ENCODE measurements at regions not wholly inside any gene's neighbourhood (a gene's known extent, or its start where the extent isn't known, plus 50 kb on each side); places are given as distances from the start of the nearest gene placed in this dataset.

DNA sequence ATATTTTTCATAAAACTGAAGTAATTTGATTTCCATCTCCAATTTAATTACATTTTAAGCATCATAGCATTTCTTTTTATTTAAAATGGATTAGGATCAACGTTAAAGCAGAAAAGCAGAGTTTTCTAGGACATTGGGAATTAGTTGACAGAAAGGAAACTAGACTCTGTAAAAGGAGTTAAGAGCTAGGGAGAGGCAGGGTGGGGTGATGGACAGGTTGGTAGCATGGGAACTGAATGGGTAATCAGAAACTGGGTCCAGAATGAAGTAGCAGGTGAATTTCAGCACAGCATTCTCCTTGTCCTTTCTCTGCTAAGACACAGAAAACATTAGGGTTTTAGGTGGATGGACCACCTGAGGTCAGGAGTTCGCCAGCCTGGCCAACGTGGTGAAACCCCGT is 97.6 kb downstream of the ANAPC4 start:
- no peaks in the 10 kb centered on the region for H3K36me3 ChIP-seq (ENCODE audit: control insufficient read depth, insufficient read depth, low read length)
- H3K4me3 ChIP-seq (ENCODE audit: extremely low read depth, insufficient read depth, low read length, poor library complexity, severe bottlenecking): no peak overlapping the region
- H3K4me1 ChIP-seq (ENCODE audit: control insufficient read depth, insufficient read depth, low read length, poor library complexity, severe bottlenecking): no peaks in the 10 kb centered on the region
- no peak overlapping the region for H3K27ac ChIP-seq (ENCODE audit: low read depth, low read length, severe bottlenecking)
- H3K9me3 ChIP-seq (ENCODE audit: control insufficient read depth, low read length): peaks cover 9% of the 10 kb centered on the region
- WGBS, 2 experiments (ENCODE audit: insufficient coverage in 2 of 2): 50 to 80% methylated on average over 1 of the region's 4 CpGs

DNA sequence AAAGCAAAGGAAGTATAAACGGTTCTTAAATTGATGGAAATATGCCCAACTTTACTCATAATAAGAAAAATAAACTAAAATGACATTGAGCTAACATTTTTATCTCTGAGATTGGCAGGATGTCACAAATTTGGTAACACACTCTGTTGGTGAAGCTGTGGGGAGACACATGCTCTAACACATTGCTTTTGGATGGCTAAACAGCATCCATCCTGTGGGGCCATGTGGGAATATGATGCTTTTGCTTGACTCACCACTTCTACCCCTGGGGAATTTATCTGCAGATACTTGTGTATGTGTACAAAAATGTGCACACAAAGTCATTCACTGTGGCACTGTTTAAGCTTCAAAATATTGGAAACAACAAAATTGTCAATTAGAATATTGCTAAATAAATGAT is 100.2 kb downstream of the ANAPC4 start:
- Histone ChIP-seq H3K4me1 (ENCODE audit: control insufficient read depth, insufficient read depth, low read length, poor library complexity, severe bottlenecking) (no peaks in the 10 kb centered on the region), H3K9me3 (ENCODE audit: control insufficient read depth, low read length) (no peaks in the 10 kb centered on the region), H3K27ac (ENCODE audit: low read depth, low read length, severe bottlenecking) (no peak overlapping the region), H3K4me3 (ENCODE audit: extremely low read depth, insufficient read depth, low read length, poor library complexity, severe bottlenecking) (no peak overlapping the region), H3K36me3 (ENCODE audit: control insufficient read depth, insufficient read depth, low read length) (no peaks in the 10 kb centered on the region)
- WGBS, 2 experiments (ENCODE audit: insufficient coverage in 2 of 2): no CpG with 5 or more reads among the region's 1 CpG

DNA sequence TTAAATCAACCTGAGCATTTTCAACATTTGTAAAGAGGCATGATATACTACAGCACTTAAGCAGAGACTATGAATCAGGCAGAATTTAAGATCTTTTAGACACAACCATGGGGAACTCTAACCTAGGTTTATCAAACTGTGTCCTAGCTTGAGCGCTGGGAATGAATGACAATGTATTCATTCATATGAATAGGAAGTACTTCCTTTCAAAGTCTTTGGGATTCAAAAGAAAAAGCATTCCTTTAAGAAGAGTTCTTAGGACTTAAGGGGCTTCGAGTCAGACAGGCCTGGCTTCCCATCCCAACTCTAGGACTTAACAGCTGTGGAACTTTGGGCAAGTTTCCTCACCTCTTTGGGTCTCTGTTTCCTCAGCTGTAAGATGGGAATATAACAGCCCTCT is 104.6 kb downstream of the ANAPC4 start:
- no peak overlapping the region for H3K27ac ChIP-seq (ENCODE audit: low read depth, low read length, severe bottlenecking)
- no peaks in the 10 kb centered on the region for H3K36me3 ChIP-seq (ENCODE audit: control insufficient read depth, insufficient read depth, low read length)
- no CpG with 5 or more reads among the region's 2 CpGs for WGBS, 2 experiments (ENCODE audit: insufficient coverage in 2 of 2)
- no peaks in the 10 kb centered on the region for H3K9me3 ChIP-seq (ENCODE audit: control insufficient read depth, low read length)
- no peaks in the 10 kb centered on the region for H3K4me1 ChIP-seq (ENCODE audit: control insufficient read depth, insufficient read depth, low read length, poor library complexity, severe bottlenecking)
- H3K4me3 ChIP-seq (ENCODE audit: extremely low read depth, insufficient read depth, low read length, poor library complexity, severe bottlenecking): no peak overlapping the region

DNA sequence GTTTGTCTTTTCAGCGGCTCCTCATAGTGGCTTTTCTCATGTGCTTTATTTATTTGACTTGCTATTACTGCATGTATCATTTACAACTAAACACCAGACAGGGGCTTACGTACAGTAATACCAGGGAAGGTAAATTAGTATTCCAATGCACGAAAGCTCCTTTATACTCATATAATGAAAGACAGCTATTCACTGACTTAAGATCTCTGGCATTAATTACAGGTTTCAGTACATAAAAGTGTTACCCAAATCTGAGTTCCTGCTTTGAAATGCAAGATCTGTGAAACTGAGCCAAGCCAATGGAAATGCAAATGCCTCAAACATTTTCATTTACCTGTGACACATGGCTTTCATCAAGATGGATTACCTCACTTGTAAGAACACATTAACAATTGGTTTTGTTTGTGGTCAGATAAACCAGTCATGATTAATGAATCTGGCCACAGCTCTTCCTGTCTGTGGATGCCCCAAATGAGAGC is 107.2 kb downstream of the ANAPC4 start:
- no peak overlapping the region for H3K4me3 ChIP-seq (ENCODE audit: extremely low read depth, insufficient read depth, low read length, poor library complexity, severe bottlenecking)
- no peaks in the 10 kb centered on the region for H3K36me3 ChIP-seq (ENCODE audit: control insufficient read depth, insufficient read depth, low read length)
- no peaks in the 10 kb centered on the region for H3K4me1 ChIP-seq (ENCODE audit: control insufficient read depth, insufficient read depth, low read length, poor library complexity, severe bottlenecking)
- H3K27ac ChIP-seq (ENCODE audit: low read depth, low read length, severe bottlenecking): no peak overlapping the region
- 72 to 83% methylated on average over 1 to 2 of the region's 3 CpGs for WGBS, 2 experiments (ENCODE audit: insufficient coverage in 2 of 2)
- peaks cover 15% of the 10 kb centered on the region for H3K9me3 ChIP-seq (ENCODE audit: control insufficient read depth, low read length)

DNA sequence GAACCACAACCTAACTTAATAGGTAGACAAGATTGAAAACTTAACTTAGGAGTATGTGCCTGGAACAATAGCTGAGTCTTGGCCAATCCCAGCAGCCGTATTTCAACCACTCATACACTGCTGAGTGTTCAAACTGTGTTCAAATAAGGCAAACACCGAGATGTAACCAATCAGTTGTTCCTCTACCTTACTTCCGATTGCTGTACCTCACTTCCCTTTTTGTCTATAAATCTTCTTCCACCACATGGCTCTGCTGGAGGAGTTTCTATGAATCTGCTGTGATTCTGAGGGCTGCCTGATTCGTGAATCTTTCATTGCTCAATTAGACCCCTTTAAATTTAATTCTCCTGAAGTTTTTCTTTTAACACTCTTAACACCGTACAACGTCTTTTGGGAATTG is 108.0 kb downstream of the ANAPC4 start:
- H3K27ac ChIP-seq (ENCODE audit: low read depth, low read length, severe bottlenecking): no peak overlapping the region
- WGBS, 2 experiments (ENCODE audit: insufficient coverage in 2 of 2): 58 to 70% methylated on average over 2 of the region's 6 CpGs
- H3K9me3 ChIP-seq (ENCODE audit: control insufficient read depth, low read length): peaks cover 15% of the 10 kb centered on the region
- no peak overlapping the region for H3K4me3 ChIP-seq (ENCODE audit: extremely low read depth, insufficient read depth, low read length, poor library complexity, severe bottlenecking)
- no peaks in the 10 kb centered on the region for H3K36me3 ChIP-seq (ENCODE audit: control insufficient read depth, insufficient read depth, low read length)
- no peaks in the 10 kb centered on the region for H3K4me1 ChIP-seq (ENCODE audit: control insufficient read depth, insufficient read depth, low read length, poor library complexity, severe bottlenecking)

DNA sequence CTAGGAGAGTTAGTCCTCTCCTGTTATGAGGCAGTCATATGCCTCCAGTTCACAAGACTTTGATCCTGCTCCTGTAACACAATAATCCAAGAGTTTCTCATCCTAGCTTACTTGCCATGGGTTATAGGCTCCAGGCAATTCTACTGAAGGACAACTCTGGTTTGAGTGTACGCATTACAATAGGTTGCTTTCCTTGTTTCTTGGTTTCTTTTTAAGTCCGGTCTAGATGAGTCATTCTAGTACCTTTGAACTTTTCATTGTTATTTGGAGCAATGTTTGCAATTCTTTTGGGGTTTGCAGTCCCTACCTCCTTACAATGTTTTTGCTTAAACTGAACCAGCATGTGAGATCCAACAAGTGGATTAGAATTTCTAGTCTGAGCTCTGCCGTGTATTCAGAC is 109.1 kb downstream of the ANAPC4 start:
- no peak overlapping the region for H3K4me3 ChIP-seq (ENCODE audit: extremely low read depth, insufficient read depth, low read length, poor library complexity, severe bottlenecking)
- H3K9me3 ChIP-seq (ENCODE audit: control insufficient read depth, low read length): peaks cover 15% of the 10 kb centered on the region
- H3K36me3 ChIP-seq (ENCODE audit: control insufficient read depth, insufficient read depth, low read length): no peaks in the 10 kb centered on the region
- H3K4me1 ChIP-seq (ENCODE audit: control insufficient read depth, insufficient read depth, low read length, poor library complexity, severe bottlenecking): no peaks in the 10 kb centered on the region
- H3K27ac ChIP-seq (ENCODE audit: low read depth, low read length, severe bottlenecking): no peak overlapping the region
- WGBS, 2 experiments (ENCODE audit: insufficient coverage in 2 of 2): 100% methylated on average over 1 of the region's 3 CpGs; no CpG with 5 or more reads in 1 of the 2 experiments

DNA sequence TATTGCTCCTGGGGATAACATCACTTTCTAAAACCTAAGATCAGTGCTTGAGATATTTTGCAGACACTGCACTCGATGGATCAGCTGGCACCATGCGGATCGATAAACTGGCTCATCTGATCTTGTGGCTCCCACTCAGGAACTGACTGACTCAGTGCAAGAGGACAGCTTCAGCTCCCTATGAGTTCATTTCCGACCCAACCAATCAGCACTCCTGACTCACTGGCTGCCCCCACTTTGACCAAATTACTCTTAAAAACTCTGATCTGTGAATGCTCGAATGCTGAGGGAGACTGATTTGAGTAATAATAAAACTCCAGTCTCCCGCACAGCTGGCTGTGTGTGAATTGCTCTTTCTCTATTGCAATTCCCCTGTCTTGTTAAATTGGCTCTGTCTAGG is 110.1 kb downstream of the ANAPC4 start:
- no peaks in the 10 kb centered on the region for H3K36me3 ChIP-seq (ENCODE audit: control insufficient read depth, insufficient read depth, low read length)
- H3K9me3 ChIP-seq (ENCODE audit: control insufficient read depth, low read length): peaks cover 15% of the 10 kb centered on the region
- 88 to 96% methylated on average over 4 to 6 of the region's 6 CpGs for WGBS, 2 experiments (ENCODE audit: insufficient coverage in 2 of 2)
- no peak overlapping the region for H3K27ac ChIP-seq (ENCODE audit: low read depth, low read length, severe bottlenecking)
- H3K4me3 ChIP-seq (ENCODE audit: extremely low read depth, insufficient read depth, low read length, poor library complexity, severe bottlenecking): no peak overlapping the region
- H3K4me1 ChIP-seq (ENCODE audit: control insufficient read depth, insufficient read depth, low read length, poor library complexity, severe bottlenecking): no peaks in the 10 kb centered on the region

DNA sequence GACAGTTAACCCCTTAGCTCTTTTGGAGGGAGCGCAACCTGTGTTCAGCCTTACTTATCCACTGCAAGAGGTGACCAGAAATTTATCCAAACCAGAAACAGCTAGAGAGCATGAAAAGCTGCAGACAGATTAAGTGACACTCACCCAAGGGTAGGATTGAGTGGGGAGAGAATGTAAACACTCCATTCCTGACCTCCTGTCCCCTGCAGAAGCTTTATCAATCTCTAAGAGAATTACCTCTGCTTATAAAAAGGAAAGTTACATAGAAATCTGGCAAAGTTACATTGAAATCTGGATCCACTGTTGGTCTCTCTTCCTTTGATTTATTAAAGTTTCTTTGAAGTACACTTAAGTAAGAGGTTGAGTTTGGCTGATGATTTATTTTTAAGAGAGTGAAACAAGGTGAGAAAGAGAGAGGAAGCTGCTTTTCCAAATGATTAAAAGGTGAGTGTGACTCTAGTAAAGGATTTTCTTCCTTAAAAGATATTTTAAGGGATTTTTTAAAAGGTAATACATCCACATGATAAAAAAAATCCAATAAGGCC is 112.3 kb downstream of the ANAPC4 start:
- WGBS, 2 experiments (ENCODE audit: insufficient coverage in 2 of 2): 100% methylated on average over 1 of the region's 1 CpG; no CpG with 5 or more reads in 1 of the 2 experiments
- Histone ChIP-seq H3K4me3 (ENCODE audit: extremely low read depth, insufficient read depth, low read length, poor library complexity, severe bottlenecking) (no peak overlapping the region), H3K36me3 (ENCODE audit: control insufficient read depth, insufficient read depth, low read length) (no peaks in the 10 kb centered on the region)

DNA sequence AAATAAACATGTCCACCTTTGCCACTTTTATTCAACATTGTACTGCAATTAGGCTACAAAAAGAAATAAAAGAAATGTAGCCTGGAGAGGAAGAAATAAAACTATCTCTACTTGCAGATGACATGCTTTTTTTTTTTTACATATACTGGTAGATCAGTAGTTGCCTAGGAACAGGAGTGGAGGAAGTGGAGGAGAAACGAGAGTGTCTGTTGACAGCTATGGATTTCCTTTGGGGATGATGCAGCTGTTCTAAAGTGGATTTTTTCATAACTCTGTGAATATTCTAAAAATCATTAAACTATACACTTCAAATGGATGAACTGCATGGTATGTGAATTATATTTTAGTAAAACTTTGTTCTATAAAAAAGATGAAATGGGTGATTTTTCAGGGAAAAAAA is 116.4 kb downstream of the ANAPC4 start:
- Histone ChIP-seq H3K4me3 (ENCODE audit: extremely low read depth, insufficient read depth, low read length, poor library complexity, severe bottlenecking) (no peak overlapping the region), H3K36me3 (ENCODE audit: control insufficient read depth, insufficient read depth, low read length) (no peaks in the 10 kb centered on the region), H3K4me1 (ENCODE audit: control insufficient read depth, insufficient read depth, low read length, poor library complexity, severe bottlenecking) (no peaks in the 10 kb centered on the region), H3K9me3 (ENCODE audit: control insufficient read depth, low read length) (no peaks in the 10 kb centered on the region), H3K27ac (ENCODE audit: low read depth, low read length, severe bottlenecking) (no peak overlapping the region)
- no CpG with 5 or more reads among the region's 1 CpG for WGBS, 2 experiments (ENCODE audit: insufficient coverage in 2 of 2)

More for the DNA sequence above, 112.3 kb downstream of the ANAPC4 start:
- H3K4me1 ChIP-seq (ENCODE audit: control insufficient read depth, insufficient read depth, low read length, poor library complexity, severe bottlenecking): no peaks in the 10 kb centered on the region
- peaks cover 15% of the 10 kb centered on the region for H3K9me3 ChIP-seq (ENCODE audit: control insufficient read depth, low read length)
- H3K27ac ChIP-seq (ENCODE audit: low read depth, low read length, severe bottlenecking): no peak overlapping the region

DNA sequence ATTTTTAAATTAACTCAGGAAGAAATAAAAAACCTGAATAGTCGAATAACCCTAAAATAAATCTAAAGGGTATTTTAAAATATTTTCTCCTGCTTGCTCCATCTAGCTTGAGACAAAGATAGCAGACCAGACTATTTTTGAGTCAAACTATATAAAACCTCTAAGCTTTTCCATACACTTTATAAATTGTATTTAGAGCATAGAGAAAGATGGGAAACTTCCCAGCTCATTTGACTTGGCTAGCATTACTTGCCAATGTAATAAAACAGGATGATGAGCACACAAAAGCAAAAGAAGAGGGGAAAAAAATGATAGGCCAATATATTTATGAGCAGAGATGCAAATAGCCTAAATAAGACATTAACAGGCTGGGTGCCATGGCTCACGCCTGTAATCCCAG is 117.1 kb downstream of the ANAPC4 start:
- 78 to 91% methylated on average over 1 of the region's 2 CpGs for WGBS, 2 experiments (ENCODE audit: insufficient coverage in 2 of 2)
- Histone ChIP-seq H3K27ac (ENCODE audit: low read depth, low read length, severe bottlenecking) (no peak overlapping the region), H3K36me3 (ENCODE audit: control insufficient read depth, insufficient read depth, low read length) (no peaks in the 10 kb centered on the region), H3K4me1 (ENCODE audit: control insufficient read depth, insufficient read depth, low read length, poor library complexity, severe bottlenecking) (no peaks in the 10 kb centered on the region), H3K4me3 (ENCODE audit: extremely low read depth, insufficient read depth, low read length, poor library complexity, severe bottlenecking) (no peak overlapping the region), H3K9me3 (ENCODE audit: control insufficient read depth, low read length) (no peaks in the 10 kb centered on the region)

DNA sequence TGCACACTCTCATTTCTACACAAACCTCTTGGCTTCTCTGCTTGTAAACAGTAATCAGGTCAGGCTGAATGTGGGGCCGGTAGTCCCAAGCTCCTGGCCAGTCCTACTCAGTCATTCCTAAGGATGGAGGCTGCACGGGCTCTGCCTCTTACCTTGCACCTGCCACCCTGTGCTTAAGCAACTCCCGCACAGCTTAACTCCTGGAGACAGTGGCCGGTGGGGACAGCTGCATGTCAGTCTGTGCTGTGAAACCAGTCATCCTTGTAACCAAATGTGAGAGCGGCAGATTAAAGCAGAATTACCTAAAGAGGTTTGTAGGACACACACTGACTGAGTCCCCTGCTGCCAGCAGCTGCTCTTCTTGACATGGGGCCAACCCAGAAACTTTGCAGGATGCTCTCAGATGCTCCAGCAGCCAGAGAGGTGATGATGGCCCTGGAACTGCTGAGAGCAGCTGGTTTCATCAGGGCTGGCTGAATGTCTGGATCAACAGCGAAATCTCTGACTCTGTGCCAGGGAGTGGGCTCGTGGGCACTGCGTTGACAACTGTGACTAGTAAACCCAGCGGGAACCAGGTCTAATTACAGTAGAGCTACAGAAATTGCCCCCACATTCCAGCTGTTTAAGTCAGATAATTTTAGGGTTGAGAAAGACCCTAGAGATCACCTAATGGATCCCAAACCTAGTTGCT is 123.7 kb downstream of the ANAPC4 start:
- no peak overlapping the region for H3K27ac ChIP-seq (ENCODE audit: low read depth, low read length, severe bottlenecking)
- WGBS, 2 experiments (ENCODE audit: insufficient coverage in 2 of 2): 83 to 87% methylated on average over 8 to 9 of the region's 9 CpGs
- H3K9me3 ChIP-seq (ENCODE audit: control insufficient read depth, low read length): no peaks in the 10 kb centered on the region
- H3K4me1 ChIP-seq (ENCODE audit: control insufficient read depth, insufficient read depth, low read length, poor library complexity, severe bottlenecking): no peaks in the 10 kb centered on the region
- no peak overlapping the region for H3K4me3 ChIP-seq (ENCODE audit: extremely low read depth, insufficient read depth, low read length, poor library complexity, severe bottlenecking)
- no peaks in the 10 kb centered on the region for H3K36me3 ChIP-seq (ENCODE audit: control insufficient read depth, insufficient read depth, low read length)

Measured in mesodermal cell (in vitro differentiated cells).